NCI-H226 (cell line): ENCODE measurements at regions not wholly inside any gene's neighbourhood (a gene's known extent, or its start where the extent isn't known, plus 50 kb on each side); places are given as distances from the start of the nearest gene placed in this dataset.
A peak's percentile ranks its signal among the peaks of the same experiment; 100 is the strongest.

Experiments used
- DNase-seq: peaks from one replicate; pipeline ENCODE4 v3.0.0-alpha.2; 2015

DNA sequence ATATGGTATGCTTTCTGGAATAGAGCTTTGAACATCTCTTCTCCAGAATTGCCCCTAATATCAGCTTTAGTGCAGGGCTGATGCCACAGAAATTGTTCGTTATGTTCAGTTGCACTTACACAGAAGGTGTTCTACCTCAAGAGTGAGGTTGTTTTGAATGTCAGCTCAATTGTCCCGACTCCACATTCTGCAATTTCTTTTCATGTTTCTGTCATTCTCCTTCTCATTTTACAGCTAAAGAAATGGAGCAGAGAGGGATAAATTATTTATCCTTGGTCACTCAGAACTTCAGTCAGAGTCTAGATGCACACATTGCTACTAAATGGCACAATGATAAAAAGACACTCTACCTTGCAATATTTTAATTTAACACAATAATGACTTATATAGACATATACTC lies 137.0 kb upstream of the CCN2 start:
- DNase-seq: no peak

DNA sequence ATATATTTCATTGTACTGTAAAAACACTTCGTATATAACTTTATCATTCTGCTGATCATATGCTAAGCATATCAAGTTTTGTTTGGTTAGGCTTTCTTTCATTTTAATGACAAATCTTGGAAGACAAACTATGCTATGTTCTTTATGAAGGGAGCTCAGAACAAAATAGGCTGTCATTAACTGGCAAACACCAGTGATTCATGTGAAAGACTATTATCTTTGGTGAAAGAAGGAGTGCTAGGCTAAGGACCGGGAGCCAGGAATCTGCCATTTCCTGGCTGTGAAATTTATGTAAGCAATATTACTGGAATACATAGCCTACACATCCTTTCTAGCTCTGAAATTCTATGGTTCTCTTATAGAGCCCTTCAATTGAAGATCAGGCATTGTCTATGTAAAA lies 136.2 kb upstream of the CCN2 start:
- DNase-seq: peak; percentile 61

DNA sequence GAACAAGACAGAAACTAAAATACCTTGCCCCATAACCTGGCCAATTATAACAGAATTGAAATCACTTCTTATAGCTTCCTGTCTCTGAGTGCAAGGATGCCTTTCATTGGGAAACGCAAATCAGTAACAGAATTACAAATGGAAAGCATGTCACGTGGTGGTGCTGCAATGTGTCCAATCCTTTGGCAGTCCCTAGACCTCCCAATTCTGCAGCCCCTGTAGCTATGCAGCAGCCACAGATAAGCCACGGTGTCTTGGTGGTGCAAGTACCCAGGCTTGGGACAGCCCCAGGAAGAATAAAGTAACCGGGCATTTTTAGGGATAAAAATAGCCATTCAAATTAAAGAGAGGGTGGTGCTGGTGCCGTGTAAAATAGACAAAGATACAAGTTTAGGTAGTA lies 134.6 kb upstream of the CCN2 start:
- DNase-seq: no peak

DNA sequence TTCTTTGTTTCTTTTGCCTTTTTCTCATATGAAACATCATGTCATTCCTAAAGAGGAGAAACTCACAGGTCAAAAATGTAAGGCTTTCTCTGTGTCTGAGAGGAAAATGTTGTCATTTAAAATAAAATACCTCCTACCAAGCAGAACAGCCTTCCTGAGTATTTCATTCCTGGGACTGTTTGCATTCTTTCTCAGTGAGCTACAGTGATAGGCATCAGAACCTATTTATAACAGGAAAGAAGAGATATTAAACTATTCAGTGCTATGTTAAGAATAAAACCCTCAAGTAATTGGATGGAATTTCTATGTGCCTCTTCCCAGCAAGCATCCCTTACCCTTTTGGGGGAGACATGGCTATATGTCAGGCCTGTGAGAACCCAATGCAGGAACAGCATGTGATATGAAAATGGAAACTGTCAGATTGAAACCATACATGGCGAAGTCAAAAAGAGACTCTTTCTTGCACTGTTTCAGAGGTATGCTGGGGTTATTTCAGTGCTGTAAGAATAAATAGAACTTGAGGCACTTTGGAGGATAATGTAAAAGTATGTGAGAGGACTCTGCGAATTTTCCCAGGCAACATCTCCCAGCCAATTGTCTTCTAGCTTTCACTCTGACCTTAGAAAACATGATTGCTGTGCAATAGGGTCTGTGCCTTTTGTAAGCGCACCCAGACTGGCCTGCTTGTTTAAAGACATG lies 133.8 kb upstream of the CCN2 start:
- DNase-seq: peak; percentile 94

DNA sequence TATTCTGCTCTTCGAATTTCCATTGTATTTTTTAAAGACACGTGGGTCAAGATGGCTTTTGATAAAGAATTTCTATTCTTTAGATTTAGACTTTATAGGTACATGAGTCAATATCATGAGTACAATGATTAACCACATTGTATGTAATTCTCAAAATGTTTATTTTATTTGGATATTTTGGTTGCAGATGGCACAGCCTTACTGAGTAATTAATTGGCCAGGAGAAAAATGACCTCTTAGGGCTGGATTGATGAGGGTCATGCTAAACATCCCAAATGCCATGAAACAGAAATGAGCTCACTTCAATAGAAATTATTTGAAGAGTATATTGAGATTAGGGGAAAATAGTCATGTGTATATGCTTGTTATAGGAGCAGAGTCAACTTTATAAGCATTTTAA lies 131.2 kb upstream of the CCN2 start:
- no peak for DNase-seq

DNA sequence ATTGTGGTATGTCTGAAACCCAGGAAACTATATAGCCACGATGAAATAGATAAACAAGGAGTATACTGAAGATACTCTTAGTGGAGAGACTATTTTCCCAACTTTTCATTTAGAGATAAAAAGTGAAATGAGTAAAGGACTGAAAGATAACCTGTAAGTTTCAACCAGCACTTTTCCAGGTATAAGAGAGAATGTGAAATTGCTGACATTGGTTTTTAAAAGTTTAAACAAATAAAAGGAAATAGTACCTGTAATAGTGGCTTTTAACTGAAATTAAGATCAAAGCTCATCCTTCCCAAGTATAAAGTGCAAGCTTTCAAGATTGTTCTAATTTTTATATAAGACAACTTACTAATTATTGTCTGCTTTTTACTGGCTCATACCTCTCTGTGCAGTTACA lies 130.2 kb upstream of the CCN2 start:
- no peak for DNase-seq

DNA sequence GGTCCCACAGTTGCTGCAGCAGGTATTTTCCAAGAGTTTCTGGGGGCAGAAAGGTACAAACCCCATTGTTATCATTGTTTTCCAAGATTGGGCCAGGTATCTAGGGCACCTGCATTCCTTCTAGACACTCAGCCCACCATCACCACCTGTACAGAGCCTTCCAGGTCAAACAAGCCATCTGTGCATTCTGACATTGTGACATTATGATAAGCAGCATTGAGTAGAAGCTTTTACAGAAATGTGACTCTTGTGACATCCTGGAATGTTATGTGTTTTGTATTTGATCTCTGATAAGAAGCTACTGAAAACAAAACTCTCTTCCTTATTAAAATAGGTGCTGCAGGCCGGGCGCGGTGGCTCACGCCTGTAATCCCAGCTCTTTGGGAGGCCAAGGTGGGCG lies 128.1 kb upstream of the CCN2 start:
- DNase-seq: no peak

DNA sequence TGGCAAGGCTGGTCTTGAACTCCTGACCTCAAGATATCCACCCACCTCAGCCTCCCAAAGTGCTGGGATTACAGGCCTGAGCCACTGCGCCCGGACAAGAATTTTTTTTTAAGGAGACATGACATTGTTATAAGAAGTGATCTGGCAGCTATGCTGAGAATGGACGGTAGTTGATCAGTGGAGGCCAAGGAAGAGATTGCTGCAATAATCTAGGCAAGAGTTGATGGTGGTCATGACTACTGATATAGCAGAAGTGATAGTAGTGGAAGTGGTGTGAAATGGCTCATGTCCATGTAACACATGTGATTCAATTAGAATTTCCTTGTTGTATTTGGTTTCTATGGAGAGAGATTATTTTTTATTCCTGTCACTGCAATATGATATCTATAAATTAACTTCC lies 125.3 kb upstream of the CCN2 start:
- DNase-seq: no peak

DNA sequence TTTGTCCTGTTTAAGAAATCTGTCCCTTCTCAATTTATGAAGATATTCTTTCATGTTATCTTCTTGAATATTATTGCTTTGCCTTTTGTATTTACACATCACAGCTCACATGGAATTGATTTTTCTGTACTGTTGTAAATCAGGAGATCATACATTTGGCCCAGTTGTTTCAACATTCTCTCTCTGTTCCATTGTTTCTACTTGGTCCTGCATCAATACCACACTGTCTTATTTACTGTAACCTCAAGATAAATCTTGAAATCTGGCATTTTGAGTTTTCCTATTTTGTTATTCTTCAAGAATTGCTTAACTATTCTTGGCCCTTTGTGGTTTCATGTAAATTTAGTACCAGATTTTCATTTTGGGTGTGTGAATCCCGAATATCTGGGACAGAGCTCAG lies 121.7 kb upstream of the CCN2 start:
- DNase-seq: no peak

DNA sequence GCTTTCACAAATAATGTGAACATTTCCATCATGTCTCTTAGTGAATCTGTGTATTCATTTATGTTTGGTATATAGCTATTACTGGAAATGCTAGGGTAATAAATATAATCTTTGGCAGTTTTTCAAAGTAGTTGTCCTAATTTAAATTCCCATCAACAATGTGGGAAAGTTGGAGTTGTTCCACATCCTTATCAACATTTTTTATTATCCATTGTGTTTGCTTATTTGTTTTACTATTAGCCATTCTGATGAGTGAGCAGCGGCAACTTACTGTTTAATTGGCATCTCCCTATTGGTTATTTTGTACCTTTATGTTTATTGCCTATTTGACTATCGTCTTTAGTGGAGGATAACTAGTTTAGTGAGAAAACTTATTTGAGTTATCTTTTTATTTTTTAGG lies 121.1 kb upstream of the CCN2 start:
- no peak for DNase-seq

DNA sequence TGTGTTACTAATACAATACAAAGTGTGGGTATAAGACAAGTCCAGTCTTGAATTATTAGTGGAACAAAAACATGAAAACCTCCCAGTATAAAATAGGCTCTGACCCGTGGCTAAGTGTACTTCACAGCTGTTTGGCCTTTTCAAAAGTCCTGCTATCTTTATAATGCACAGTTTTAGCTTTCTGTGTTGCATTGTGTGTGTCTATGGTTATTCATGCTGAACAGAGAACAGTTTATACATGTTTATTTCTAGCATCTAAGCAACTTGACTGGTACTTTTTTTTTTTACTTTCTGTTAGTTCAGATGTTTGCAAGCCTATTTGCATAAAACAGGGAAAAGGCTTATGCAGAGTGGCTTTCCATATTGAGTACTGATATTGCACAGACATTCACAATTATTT lies 119.2 kb upstream of the CCN2 start:
- DNase-seq: no peak

DNA sequence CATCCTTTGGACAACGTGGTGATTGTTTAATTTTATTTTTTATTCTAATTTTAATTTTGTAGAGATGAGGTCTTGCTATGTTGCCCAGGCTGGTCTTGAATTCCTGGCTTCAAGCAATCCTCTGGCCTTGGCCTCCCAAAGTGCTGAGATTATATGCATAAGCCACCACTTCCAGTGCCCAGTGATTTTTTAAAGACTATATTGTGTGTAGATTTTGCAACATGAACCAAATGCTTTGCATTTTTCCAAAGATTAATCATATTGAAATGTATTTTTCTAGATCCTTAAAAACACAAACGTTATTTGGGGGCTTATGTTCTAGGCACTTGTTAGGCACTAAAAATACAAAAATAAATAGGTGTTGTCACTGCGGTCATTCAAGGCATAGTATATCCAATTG lies 117.6 kb upstream of the CCN2 start:
- DNase-seq: no peak

DNA sequence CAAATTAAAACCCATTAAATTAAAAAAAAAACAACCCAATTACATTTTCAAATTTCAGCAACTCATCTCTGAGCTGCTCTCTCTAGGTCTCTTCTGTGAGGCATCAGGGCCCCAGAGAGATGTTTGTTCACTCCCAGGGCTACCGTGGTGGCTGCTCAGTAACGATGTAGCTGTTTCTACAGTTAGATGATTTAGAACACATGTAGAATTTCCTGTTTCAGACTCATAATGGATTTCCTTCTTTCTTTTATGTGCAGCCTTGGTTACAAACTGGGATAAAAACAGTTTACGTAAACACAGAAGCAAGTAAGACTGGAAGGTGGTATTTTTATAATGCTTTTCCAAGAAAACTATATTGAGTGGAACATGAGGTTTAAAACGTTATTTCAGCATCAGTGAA lies 116.1 kb upstream of the CCN2 start:
- DNase-seq: no peak

DNA sequence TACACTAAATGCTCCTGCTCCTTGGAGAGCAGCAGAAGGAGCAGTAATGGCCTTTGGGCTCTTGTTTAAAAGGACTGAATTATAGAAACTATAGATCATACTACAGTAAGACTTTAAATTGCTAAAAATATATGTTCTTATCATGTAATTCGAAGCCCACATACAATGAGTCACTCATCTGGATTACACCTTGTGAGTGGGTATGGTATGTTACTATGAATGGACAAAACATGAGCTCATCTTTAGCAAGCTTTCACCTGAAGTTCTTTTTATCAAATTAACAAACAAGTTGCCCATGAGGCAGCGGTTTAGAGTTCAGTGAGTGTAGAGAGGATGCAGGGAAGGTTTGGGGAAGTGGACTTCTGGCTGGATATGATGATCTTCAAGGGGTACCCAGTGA lies 114.4 kb upstream of the CCN2 start:
- DNase-seq: peak; percentile 45

DNA sequence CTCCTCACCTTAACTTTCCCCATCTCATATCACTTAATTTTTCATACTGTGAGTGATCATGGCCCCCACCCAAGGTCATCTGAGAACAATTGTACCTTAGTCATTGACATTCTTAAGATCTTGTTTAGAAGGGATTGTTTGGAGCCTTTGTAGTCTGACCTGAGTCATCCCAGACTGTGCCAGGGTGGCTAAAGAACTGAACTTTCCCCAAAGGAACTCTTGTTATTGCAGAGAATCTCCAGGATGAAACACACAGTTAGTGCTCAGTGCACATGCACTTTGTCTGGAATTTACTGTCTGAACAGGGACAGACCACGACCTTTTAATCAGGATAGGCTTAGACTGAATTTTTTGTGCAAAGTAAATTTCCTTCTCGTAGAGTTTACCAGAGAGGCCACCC lies 112.6 kb upstream of the CCN2 start:
- peak; percentile 57 for DNase-seq

DNA sequence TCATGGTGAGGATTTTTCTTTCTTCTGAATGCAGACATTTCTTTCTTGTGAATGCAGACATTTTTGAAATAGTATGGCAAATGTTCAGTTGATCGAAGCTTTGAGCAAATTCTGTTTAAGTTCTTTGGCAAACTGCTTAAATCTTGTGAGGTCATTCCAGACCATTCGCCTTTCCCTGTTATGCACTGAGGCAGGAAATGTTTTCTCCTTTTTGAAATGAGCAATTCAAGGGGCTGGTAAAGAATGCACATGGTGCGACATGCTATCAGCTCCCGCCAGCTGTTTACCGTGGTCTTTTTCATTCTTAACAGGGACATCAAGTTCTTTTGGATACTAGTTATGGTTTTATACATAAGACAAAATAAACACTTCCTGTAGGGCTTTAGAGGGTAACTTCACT lies 112.0 kb upstream of the CCN2 start:
- DNase-seq: no peak

DNA sequence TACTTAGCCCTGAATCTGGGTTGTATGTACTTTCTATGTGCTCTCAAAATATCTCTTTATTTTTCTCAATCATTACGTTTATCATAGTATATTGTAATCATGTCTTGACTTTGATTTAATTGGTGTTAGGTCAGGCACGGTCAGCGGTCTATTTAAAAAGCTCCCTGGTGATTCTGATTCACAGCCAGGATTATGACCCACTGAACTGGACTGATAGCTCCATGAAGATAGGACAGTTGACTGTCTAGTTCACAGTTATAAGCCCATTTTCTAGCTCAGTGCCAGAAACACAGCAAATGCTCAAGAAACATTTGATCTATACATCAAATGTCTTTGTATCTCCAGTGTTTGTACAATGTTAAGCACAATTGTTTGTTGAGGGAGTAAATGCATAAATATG lies 111.5 kb upstream of the CCN2 start:
- no peak for DNase-seq

DNA sequence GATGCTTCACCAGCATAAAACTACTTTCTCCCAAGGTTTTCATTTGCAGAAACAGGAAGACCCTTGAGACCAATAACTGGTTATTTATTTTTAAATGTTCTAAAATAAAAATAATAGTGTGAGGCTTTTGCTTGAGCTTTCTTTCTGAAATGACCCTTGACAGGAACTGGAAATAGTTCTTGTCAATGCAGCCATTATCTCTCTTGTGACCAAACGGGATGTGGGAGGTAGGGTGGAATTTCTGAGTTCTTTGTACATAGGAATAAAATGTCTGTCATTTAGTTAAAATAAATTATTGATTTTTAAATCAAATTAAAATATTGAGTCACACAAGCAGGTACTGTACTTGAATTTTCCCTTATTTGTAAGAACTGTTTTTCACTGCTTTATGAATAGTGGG lies 110.2 kb upstream of the CCN2 start:
- no peak for DNase-seq

DNA sequence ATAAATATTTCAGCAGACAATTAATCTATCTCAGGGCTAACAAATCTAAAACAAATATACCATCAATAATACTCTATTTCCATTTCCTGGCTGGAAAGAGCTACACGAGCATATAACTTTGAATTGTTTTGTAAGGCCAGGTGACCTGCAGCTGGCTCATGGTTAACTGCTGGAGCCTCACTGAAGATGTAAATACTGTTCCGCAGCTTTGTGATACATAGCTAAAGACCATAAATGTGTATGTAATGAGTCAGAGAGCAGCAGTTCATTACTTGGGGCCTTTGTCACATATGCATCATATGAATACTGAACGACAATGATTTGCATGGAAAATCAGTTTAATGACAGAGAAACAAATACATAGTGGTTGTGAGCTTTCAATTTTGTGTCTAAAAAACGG lies 109.4 kb upstream of the CCN2 start:
- no peak for DNase-seq

DNA sequence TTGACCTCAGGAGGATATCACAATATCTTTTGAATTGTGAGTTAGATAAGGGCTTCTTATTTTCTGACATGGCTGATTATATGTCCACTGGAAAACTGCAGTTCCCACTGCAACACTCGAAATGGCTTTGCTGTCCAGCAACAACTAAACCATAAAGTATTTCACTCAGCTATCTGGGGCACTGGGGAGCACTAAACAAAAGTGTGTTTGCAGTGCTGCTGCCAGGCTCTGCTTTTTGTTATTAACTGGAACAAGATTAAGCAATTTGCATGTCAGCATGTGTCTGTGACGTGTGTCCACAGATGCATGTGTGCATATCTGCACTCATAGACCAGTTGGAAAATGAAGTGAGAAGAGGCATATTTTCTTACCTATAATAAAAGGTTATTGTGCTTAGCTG lies 107.8 kb upstream of the CCN2 start:
- no peak for DNase-seq

DNA sequence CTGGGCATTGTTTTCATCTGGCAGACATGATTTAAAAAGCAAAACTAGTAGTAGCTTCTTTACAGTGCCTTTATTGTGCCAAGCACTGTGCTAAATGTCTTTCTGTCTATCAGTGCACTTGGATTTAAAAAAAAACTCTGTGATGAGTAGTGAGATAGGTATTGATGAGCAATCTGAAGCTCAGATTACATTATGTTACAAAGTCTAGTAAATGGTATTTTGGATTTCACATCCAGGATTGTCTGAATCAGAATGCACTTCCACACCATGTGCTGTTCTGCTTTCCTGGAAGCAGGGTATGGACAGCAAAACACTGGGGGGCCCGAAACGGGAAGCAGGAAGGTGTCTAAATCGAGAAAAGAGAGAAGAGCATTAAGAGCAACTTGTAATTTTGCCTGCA lies 103.4 kb upstream of the CCN2 start:
- no peak for DNase-seq

DNA sequence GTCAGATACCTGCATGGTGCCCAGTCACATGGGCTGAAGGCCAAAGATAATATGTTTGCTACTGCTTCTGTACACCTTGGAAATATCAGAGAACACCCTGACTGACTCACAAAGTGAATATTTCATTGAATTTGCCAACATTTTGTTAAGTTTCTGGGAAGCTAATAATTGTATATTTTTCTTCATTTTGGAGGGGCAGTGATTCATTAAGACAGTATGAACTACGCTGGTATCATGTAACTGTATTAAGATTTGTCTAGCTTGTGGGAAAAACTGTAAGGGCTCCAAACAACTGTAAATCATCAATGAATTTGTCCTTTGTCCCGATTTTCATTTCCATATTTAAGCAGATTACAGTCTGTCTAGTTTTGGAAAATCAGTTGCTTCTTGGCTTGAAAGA lies 102.3 kb upstream of the CCN2 start:
- DNase-seq: no peak

DNA sequence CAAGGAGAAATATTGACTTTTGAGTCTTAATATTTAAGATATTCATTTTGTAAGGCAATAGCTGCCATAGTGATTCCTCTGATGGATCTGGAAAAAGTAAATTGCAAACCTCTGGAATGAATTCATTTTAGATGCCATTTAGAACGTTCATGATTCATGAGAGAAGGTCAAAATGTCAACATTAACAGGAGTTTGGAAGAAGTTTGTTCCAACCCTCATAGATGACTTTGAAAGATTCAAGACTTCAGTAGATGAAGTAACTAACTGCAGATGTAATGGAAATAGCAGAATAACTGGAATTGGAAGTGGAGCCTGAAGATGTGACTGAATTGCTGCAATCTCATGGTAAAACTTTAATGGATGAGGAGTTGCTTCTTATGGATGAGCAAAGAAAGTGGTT lies 100.9 kb upstream of the CCN2 start:
- DNase-seq: no peak

DNA sequence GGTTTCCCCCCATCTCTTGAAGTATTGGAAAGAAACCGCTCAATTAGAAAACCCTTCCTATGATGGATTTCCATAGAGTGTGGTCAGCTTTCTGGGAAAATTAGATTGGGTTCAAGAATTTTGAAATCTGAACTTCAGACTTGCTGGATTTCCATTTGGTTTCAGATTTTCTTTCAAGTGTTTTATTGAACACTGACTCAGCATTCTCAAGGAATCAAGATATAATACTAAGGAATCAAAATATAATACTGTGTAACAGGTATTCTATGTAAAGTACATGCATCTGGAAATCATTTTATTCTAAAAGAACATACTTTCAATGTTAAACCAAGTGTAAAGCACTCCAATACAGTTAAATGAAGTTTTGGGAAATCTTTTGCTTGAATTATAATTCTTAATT lies 94.7 kb upstream of the CCN2 start:
- no peak for DNase-seq

DNA sequence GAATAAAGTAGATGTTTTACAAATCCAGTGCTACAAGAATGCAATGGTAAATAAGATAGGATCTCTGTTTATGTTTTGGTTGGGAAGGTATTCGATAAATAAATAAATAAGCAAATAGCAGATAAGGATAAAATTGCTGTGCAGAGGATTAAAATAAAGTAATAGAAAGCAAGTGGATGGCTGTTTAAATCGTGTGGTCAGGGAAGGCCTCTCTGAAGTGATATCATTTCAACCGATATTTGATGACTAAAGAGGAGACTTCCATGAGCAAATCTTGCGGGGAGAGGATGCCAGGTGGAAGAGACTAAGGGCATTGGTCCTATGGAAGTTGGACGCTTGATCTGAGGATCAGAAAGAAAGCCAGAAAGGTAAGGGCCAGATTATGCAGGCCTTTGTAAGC lies 92.0 kb upstream of the CCN2 start:
- DNase-seq: no peak

DNA sequence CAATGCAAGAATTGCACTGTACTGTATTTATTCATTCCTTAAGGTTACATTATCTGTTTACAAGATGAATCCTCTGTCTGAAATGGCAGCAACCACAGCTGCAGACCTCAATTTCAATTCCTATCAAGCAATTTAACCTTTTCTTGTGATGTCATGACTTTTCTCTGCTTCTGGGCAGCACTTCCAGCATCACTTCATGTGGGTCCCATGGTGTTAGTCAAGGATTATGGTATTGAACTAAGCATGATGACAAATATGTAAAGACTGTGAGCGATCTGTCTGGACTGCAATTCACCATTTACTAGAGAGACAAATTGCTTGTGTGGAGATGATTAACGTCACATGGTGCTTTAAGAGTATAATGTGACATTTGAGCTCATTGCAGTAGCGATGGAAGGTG lies 90.5 kb upstream of the CCN2 start:
- no peak for DNase-seq
